Suprapubic skin (tissue), 4 donors: ENCODE measurements at regions not wholly inside any gene's neighbourhood (a gene's known extent, or its start where the extent isn't known, plus 50 kb on each side); places are given as distances from the start of the nearest gene placed in this dataset.

ENCODE experiments used
- DNase-seq, 2 donors: peaks; one replicate each; pipeline ENCODE4 v3.0.0-alpha.2; 2019; ENCODE audit warnings: low spot score in 2 of 2
- H3K27ac ChIP-seq: fragments of 200-600 bp; sonication (generic); one replicate; pipeline ENCODE4 v1.5.1; 2019
- H3K27me3 ChIP-seq: fragments of 200-600 bp; sonication (generic); one replicate; pipeline ENCODE4 v1.5.1; 2019
- H3K36me3 ChIP-seq: fragments of 200-600 bp; sonication (generic); one replicate; pipeline ENCODE4 v1.5.1; 2019
- H3K4me1 ChIP-seq: fragments of 200-600 bp; sonication (generic); one replicate; pipeline ENCODE4 v1.5.1; 2019
- H3K4me3 ChIP-seq: fragments of 200-600 bp; sonication (generic); one replicate; pipeline ENCODE4 v1.5.1; 2019; ENCODE audit warnings: mild to moderate bottlenecking
- H3K9me3 ChIP-seq: fragments of 200-600 bp; sonication (generic); one replicate; pipeline ENCODE4 v1.5.1; 2019
- CTCF ChIP-seq, 2 donors: fragments of 200-600 bp in 1 of 2; fragments of 450-650 bp in 1 of 2; sonication (generic) in 1 of 2; IDR thresholded peaks; one replicate each; pipeline ENCODE4 v1.5.1; 2016 to 2019; ENCODE audit warnings: antibody characterized with exemption in 2 of 2, mild to moderate bottlenecking in 1 of 2, moderate library complexity in 1 of 2
- EP300 ChIP-seq: sonication (generic); formaldehyde crosslinking; IDR thresholded peaks from one replicate; pipeline ENCODE4 v1.6.1; 2017; ENCODE audit warnings: antibody characterized with exemption
- POLR2A ChIP-seq, 2 donors: fragments of 450-650 bp; IDR thresholded peaks; one replicate each; pipeline ENCODE4 v1.6.1; 2017; ENCODE audit warnings: antibody characterized with exemption in 2 of 2, mild to moderate bottlenecking in 2 of 2, moderate library complexity in 2 of 2
- POLR2AphosphoS5 ChIP-seq, 3 donors: sonication (generic); formaldehyde crosslinking; IDR thresholded peaks; one replicate each; pipeline ENCODE4 v1.6.1; 2017; ENCODE audit warnings: antibody characterized with exemption in 3 of 3
- WGBS: methylation state at CpG from one replicate; pipeline ENCODE4 v1.1.5; 2018; 5-methylcytosine and 5-hydroxymethylcytosine counted together

- H3K27ac ChIP-seq: no peak overlapping the region
- no peaks in the 10 kb centered on the region for H3K4me1 ChIP-seq
- WGBS: 80% methylated on average over 5 of the region's 5 CpGs
- H3K27me3 ChIP-seq: peaks cover 28% of the 10 kb centered on the region
- no peak overlapping the region for H3K4me3 ChIP-seq
- DNase-seq: peak; percentile 6 to 72
- no peaks in the 10 kb centered on the region for H3K36me3 ChIP-seq
- no peaks in the 10 kb centered on the region for H3K9me3 ChIP-seq
- no peak for TF ChIP-seq EP300
- TF ChIP-seq CTCF (IDR thresholded peaks at IDR 0.05): no peak
- TF ChIP-seq POLR2AphosphoS5 (IDR thresholded peaks at IDR 0.05): no peak
- no peak for TF ChIP-seq POLR2A (IDR thresholded peaks at IDR 0.05)
Measured at GRCh38 chr22:48102581-48102980, 1340.1 kb downstream of the TBC1D22A start.

GRCh38 chr22:48101704-48102103 is 1339.3 kb downstream of the TBC1D22A start:
- peak; percentile 25 to 62 for DNase-seq
- TF ChIP-seq POLR2A (IDR thresholded peaks at IDR 0.05) (no peak), EP300 (no peak), POLR2AphosphoS5 (IDR thresholded peaks at IDR 0.05) (no peak), CTCF (IDR thresholded peaks at IDR 0.05) (no peak)
- Histone ChIP-seq H3K4me1 (no peaks in the 10 kb centered on the region), H3K27ac (no peak overlapping the region), H3K9me3 (no peaks in the 10 kb centered on the region), H3K36me3 (no peaks in the 10 kb centered on the region), H3K27me3 (peaks cover 31% of the 10 kb centered on the region), H3K4me3 (no peak overlapping the region)
- 97% methylated on average over 3 of the region's 8 CpGs for WGBS

GRCh38 chr22:48100685-48101417 is 1338.4 kb downstream of the TBC1D22A start:
- Histone ChIP-seq H3K4me1 (no peaks in the 10 kb centered on the region), H3K9me3 (no peaks in the 10 kb centered on the region), H3K27me3 (peaks cover 31% of the 10 kb centered on the region), H3K36me3 (no peaks in the 10 kb centered on the region), H3K27ac (no peak overlapping the region), H3K4me3 (no peak overlapping the region)
- peak; percentile 15 to 31 for DNase-seq
- TF ChIP-seq POLR2A (IDR thresholded peaks at IDR 0.05): no peak
- TF ChIP-seq EP300: no peak
- no peak for TF ChIP-seq POLR2AphosphoS5 (IDR thresholded peaks at IDR 0.05)
- TF ChIP-seq CTCF (IDR thresholded peaks at IDR 0.05): no peak
- WGBS: 88% methylated on average over 14 of the region's 14 CpGs

GRCh38 chr22:48099671-48100070 is 1337.2 kb downstream of the TBC1D22A start:
- 90% methylated on average over 8 of the region's 9 CpGs for WGBS
- no peaks in the 10 kb centered on the region for H3K9me3 ChIP-seq
- H3K27me3 ChIP-seq: peaks cover 29% of the 10 kb centered on the region
- H3K4me3 ChIP-seq: no peak overlapping the region
- H3K27ac ChIP-seq: no peak overlapping the region
- no peaks in the 10 kb centered on the region for H3K36me3 ChIP-seq
- no peaks in the 10 kb centered on the region for H3K4me1 ChIP-seq
- DNase-seq: peak; percentile 38 to 41
- TF ChIP-seq POLR2A (IDR thresholded peaks at IDR 0.05): no peak
- TF ChIP-seq EP300: no peak
- TF ChIP-seq POLR2AphosphoS5 (IDR thresholded peaks at IDR 0.05): no peak
- TF ChIP-seq CTCF (IDR thresholded peaks at IDR 0.05): no peak

GRCh38 chr22:48099251-48099650 is 1336.8 kb downstream of the TBC1D22A start:
- H3K36me3 ChIP-seq: no peaks in the 10 kb centered on the region
- H3K27me3 ChIP-seq: peaks cover 26% of the 10 kb centered on the region
- TF ChIP-seq POLR2AphosphoS5 (IDR thresholded peaks at IDR 0.05): no peak
- no peak for TF ChIP-seq CTCF (IDR thresholded peaks at IDR 0.05)
- TF ChIP-seq POLR2A (IDR thresholded peaks at IDR 0.05): no peak
- TF ChIP-seq EP300: no peak
- peak; percentile 52 for DNase-seq
- H3K9me3 ChIP-seq: no peaks in the 10 kb centered on the region
- H3K27ac ChIP-seq: no peak overlapping the region
- WGBS: 90% methylated on average over 7 of the region's 8 CpGs
- H3K4me1 ChIP-seq: no peaks in the 10 kb centered on the region
- H3K4me3 ChIP-seq: no peak overlapping the region
